ENCODE measurements at regions not wholly inside any gene's neighbourhood (a gene's known extent, or its start where the extent isn't known, plus 50 kb on each side); places are given as distances from the start of the nearest gene placed in this dataset.

DNA sequence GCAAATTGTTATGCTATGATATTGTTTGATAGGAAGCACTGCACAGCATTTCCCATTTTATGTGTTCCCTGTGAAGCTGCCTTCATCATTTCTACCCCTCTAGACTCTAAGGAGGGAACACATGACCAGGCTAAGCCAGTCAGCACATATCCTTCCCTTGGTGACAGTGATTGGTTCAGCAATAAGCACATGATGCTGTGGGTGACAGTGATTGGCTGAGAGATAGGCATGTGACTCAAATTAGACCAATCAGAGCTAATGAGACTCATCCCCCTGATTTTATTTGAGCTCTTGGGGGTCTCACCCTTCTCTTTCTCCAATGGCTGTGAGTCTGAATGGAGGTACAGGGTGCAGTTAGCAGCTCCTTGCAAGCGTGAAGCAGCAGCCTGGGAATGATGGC, 195.2 kb downstream of the NUAK1 start:
- TF ChIP-seq FOXM1 (IDR thresholded peaks at IDR 0.05; ENCODE audit: borderline replicate concordance, low read depth) (no peak), TAF1 (IDR thresholded peaks at IDR 0.05; ENCODE audit: low read depth) (no peak), EP300 (IDR thresholded peaks at IDR 0.05; ENCODE audit: borderline replicate concordance) (no peak), EGR1 (IDR thresholded peaks at IDR 0.05) (no peak)
- TF ChIP-seq, protein P1, sequence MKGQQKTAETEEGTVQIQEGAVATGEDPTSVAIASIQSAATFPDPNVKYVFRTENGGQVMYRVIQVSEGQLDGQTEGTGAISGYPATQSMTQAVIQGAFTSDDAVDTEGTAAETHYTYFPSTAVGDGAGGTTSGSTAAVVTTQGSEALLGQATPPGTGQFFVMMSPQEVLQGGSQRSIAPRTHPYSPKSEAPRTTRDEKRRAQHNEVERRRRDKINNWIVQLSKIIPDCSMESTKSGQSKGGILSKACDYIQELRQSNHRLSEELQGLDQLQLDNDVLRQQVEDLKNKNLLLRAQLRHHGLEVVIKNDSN (IDR thresholded peaks at IDR 0.05), result peak; percentile 58; the same call in 1 of the 2 replicates
- TF ChIP-seq, protein P2, sequence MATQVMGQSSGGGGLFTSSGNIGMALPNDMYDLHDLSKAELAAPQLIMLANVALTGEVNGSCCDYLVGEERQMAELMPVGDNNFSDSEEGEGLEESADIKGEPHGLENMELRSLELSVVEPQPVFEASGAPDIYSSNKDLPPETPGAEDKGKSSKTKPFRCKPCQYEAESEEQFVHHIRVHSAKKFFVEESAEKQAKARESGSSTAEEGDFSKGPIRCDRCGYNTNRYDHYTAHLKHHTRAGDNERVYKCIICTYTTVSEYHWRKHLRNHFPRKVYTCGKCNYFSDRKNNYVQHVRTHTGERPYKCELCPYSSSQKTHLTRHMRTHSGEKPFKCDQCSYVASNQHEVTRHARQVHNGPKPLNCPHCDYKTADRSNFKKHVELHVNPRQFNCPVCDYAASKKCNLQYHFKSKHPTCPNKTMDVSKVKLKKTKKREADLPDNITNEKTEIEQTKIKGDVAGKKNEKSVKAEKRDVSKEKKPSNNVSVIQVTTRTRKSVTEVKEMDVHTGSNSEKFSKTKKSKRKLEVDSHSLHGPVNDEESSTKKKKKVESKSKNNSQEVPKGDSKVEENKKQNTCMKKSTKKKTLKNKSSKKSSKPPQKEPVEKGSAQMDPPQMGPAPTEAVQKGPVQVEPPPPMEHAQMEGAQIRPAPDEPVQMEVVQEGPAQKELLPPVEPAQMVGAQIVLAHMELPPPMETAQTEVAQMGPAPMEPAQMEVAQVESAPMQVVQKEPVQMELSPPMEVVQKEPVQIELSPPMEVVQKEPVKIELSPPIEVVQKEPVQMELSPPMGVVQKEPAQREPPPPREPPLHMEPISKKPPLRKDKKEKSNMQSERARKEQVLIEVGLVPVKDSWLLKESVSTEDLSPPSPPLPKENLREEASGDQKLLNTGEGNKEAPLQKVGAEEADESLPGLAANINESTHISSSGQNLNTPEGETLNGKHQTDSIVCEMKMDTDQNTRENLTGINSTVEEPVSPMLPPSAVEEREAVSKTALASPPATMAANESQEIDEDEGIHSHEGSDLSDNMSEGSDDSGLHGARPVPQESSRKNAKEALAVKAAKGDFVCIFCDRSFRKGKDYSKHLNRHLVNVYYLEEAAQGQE (IDR thresholded peaks at IDR 0.05; ENCODE audit: low read depth), result no peak
- TF ChIP-seq, protein P3, sequence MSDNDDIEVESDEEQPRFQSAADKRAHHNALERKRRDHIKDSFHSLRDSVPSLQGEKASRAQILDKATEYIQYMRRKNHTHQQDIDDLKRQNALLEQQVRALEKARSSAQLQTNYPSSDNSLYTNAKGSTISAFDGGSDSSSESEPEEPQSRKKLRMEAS (IDR thresholded peaks at IDR 0.05), result no peak
